Colonic mucosa (tissue), 4 donors: ENCODE measurements at regions not wholly inside any gene's neighbourhood (a gene's known extent, or its start where the extent isn't known, plus 50 kb on each side); places are given as distances from the start of the nearest gene placed in this dataset.

Experiments used
- DNase-seq: peaks from one replicate; pipeline ENCODE4 v3.0.0-alpha.2; 2020
- H3K27ac ChIP-seq: fragments of 200-600 bp; one replicate; pipeline ENCODE4 v1.8.0; 2021
- H3K27me3 ChIP-seq: fragments of 200-600 bp; one replicate; pipeline ENCODE4 v1.8.0; 2021
- H3K36me3 ChIP-seq: fragments of 200-600 bp; one replicate; pipeline ENCODE4 v1.8.0; 2021
- H3K4me1 ChIP-seq: fragments of 200-600 bp; one replicate; pipeline ENCODE4 v1.8.0; 2021; ENCODE audit warnings: mild to moderate bottlenecking
- H3K4me3 ChIP-seq: fragments of 200-600 bp; one replicate; pipeline ENCODE4 v1.8.0; 2021
- H3K9ac ChIP-seq, 2 donors: one replicate each; pipeline ENCODE4 v1.7.0; 2013; ENCODE audit warnings: control low read depth in 2 of 2, low read depth in 2 of 2, low read length in 2 of 2
- H3K9me3 ChIP-seq: fragments of 200-600 bp; one replicate; pipeline ENCODE4 v1.8.0; 2021
- CTCF ChIP-seq: fragments of 200-600 bp; IDR thresholded peaks from one replicate; pipeline ENCODE4 v1.8.0; 2022; ENCODE audit warnings: antibody characterized with exemption, mild to moderate bottlenecking
- intact Hi-C: fragments of 100-400 bp; cut with DNase I; formaldehyde crosslinking; loops from one replicate; pipeline ENCODE4 v1.14.1; 2022
- donor health status: healthy.
- donor health status: DM: no; HTN: no; CAD: no.
- donor health status: DM: no; HTN: no; CAD: no.

- no peak overlapping the region for H3K4me3 ChIP-seq
- peak; percentile 32 for DNase-seq
- H3K27ac ChIP-seq = peak overlapping the region; percentile 1
These were observed 75.1 kb downstream of the CRPPA start for GRCh38 chr7:16345979-16346958.

GRCh38 chr7:16344927-16345326, 76.4 kb downstream of the CRPPA start:
- no peak for DNase-seq
- no peaks in the 10 kb centered on the region for H3K9me3 ChIP-seq
- intact Hi-C loops = no loop called here
- no peak overlapping the region for H3K4me3 ChIP-seq
- TF ChIP-seq CTCF = no peak
- H3K9ac ChIP-seq = no peak overlapping the region
- no peaks in the 10 kb centered on the region for H3K36me3 ChIP-seq
- no peaks in the 10 kb centered on the region for H3K27me3 ChIP-seq
- no peak overlapping the region for H3K27ac ChIP-seq
- no peaks in the 10 kb centered on the region for H3K4me1 ChIP-seq

More at GRCh38 chr7:16345979-16346958, 75.1 kb downstream of the CRPPA start:
- Histone ChIP-seq H3K9ac (no peak overlapping the region), H3K9me3 (no peaks in the 10 kb centered on the region), H3K36me3 (no peaks in the 10 kb centered on the region), H3K27me3 (no peaks in the 10 kb centered on the region), H3K4me1 (no peaks in the 10 kb centered on the region)
- intact Hi-C loops = no loop called here
- no peak for TF ChIP-seq CTCF

GRCh38 chr7:16343612-16344011, 77.7 kb downstream of the CRPPA start:
- H3K9me3 ChIP-seq = no peaks in the 10 kb centered on the region
- no peak overlapping the region for H3K9ac ChIP-seq
- H3K36me3 ChIP-seq = no peaks in the 10 kb centered on the region
- intact Hi-C loops = no loop called here
- H3K27ac ChIP-seq = no peak overlapping the region
- no peak for DNase-seq
- no peak for TF ChIP-seq CTCF
- H3K4me3 ChIP-seq = no peak overlapping the region
- no peaks in the 10 kb centered on the region for H3K27me3 ChIP-seq
- H3K4me1 ChIP-seq = no peaks in the 10 kb centered on the region

- H3K4me3 ChIP-seq = no peak overlapping the region
- no peaks in the 10 kb centered on the region for H3K9me3 ChIP-seq
- H3K36me3 ChIP-seq = no peaks in the 10 kb centered on the region
- TF ChIP-seq CTCF = no peak
- DNase-seq = no peak
- H3K27me3 ChIP-seq = no peaks in the 10 kb centered on the region
- H3K9ac ChIP-seq = no peak overlapping the region
- no peak overlapping the region for H3K27ac ChIP-seq
- intact Hi-C loops = no loop called here
- H3K4me1 ChIP-seq = no peaks in the 10 kb centered on the region
These were observed 83.3 kb downstream of the CRPPA start for GRCh38 chr7:16338065-16338464.

GRCh38 chr7:16326106-16326505, 95.2 kb downstream of the CRPPA start:
- Histone ChIP-seq H3K27me3 (no peaks in the 10 kb centered on the region), H3K9ac (no peak overlapping the region), H3K36me3 (no peaks in the 10 kb centered on the region), H3K9me3 (no peaks in the 10 kb centered on the region), H3K4me3 (no peak overlapping the region), H3K27ac (no peak overlapping the region), H3K4me1 (no peaks in the 10 kb centered on the region)
- DNase-seq = no peak
- TF ChIP-seq CTCF = no peak
- intact Hi-C loops = no loop called here
